HG03135 (cell line): ENCODE measurements at regions not wholly inside any gene's neighbourhood (a gene's known extent, or its start where the extent isn't known, plus 50 kb on each side); places are given as distances from the start of the nearest gene placed in this dataset.

Source experiments
- ATAC-seq: cut with Tn5 transposase; IDR thresholded peaks from one replicate; pipeline ENCODE4 v1.9.1; 2021; ENCODE audit warnings: mild to moderate bottlenecking, moderate library complexity; ENCODE audit not compliant: unreplicated experiment

- ATAC-seq, result no peak
Observed at GRCh38 chr10:52642208-52642607, 130.4 kb downstream of the MBL2 start.

DNA sequence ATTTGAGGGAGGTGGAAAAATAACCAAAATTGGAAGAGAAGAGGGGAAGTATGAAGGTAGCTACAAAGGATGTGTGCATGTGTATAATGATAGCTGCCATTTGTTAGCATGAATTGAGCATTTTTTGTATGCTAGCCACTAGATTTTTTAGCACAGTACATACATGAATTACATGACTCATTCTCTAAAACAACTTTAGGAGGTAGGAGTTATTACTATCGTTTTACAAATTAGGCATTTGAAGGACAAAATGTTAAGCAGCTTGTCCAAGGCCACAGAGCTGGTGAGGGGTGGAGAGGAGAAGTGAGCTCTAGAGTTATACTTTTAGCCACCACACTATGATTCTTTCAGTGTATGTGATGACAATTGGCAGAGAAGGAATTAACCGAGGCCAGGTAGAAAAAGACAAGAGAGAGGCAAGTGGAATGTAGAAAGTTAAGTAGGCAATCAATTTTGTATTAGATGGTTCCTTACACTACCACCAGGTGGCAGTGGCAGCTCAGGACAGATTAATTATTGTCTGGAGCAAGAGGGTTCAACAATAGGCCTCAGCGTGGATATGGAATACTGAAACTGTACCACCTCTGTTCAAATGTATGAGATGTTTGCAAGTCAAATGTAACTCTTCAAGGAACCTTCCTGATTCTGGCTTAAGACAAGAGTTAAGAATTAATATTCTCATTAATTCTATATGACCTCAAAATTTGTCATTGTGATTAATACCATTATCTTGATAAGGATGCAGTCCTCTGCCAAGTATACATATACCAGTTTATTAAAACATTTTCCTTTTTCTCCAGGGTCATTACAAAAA lies 128.0 kb downstream of the MBL2 start:
- ATAC-seq, result peak; percentile 92

DNA sequence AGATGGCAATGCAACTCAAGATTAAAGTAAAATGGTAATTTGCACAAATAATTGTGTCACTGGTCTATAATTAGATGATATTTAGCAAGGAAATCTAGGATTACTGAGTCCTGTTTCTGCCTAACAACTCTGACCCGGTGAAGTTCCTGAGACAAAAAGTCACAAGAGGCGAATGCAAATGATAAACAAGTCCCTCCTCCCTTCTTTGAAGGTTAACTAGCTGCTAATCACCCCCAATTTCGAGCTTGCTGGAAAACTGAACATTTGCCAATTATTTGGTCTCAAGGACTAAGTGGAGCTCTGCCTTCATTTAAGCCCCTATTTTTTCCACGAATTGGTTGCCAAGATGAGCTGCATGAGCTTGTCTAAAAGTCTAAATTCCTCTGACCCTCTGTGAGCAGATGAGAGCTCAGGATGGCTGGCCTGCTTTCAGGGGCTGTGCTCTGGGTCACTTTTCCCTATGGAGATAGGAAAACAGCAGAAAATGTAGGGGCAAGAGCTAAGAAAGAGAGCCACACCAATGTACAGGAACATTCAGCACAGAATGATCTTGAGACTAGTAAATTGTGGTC lies 127.3 kb downstream of the MBL2 start:
- ATAC-seq, result no peak

DNA sequence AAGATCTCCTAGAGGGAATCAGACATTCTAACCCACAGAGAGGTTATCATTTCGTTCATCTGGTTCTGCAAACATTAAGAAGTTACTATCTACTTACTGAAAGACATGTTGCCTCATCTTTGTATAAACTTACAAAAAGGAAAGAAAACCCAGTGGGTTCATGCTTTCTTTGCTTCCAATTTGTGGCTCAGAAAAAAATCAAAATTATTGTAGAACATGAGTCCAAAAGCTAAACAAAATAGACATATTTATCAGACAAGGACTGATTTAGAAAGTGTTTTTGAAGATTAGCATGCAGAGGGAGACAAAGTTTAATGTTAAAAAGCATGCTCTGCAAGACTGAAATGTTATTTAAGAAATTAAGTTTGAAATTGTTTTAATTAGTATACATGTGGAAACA lies 123.1 kb downstream of the MBL2 start:
- no peak for ATAC-seq

GRCh38 chr10:52650873-52651272 lies 121.7 kb downstream of the MBL2 start:
- ATAC-seq, result no peak

- no peak for ATAC-seq
Observed at GRCh38 chr10:52651293-52651692, 121.3 kb downstream of the MBL2 start.

- ATAC-seq, result no peak
Observed at GRCh38 chr10:52652431-52653262, 119.9 kb downstream of the MBL2 start.

- no peak for ATAC-seq
Observed at GRCh38 chr10:52653263-52653909, 119.2 kb downstream of the MBL2 start.

GRCh38 chr10:52654201-52654600 lies 118.4 kb downstream of the MBL2 start:
- ATAC-seq, result no peak

GRCh38 chr10:52658112-52658511 lies 114.5 kb downstream of the MBL2 start:
- no peak for ATAC-seq

GRCh38 chr10:52659085-52659484 lies 113.5 kb downstream of the MBL2 start:
- ATAC-seq, result no peak

DNA sequence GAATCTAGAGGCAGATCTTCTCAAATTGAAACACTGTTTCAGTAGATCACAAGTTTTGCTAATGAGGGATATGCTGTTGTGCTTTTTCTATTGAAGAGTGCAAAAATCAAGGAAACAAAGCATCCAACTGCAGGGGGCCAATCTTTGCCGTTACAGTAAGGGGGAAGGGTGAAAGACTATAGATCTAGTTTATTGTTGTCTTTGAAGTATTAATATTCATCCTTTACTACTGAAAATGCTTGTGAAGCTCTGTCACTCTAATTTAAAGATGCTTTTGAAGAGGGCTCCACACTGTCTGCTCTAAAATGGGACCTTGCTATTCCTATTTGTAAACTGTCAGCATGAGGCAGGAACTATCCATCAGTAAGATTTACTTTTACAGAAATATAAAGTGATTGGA lies 110.3 kb downstream of the MBL2 start:
- no peak for ATAC-seq

GRCh38 chr10:52663161-52663560 lies 109.4 kb downstream of the MBL2 start:
- ATAC-seq, result no peak

DNA sequence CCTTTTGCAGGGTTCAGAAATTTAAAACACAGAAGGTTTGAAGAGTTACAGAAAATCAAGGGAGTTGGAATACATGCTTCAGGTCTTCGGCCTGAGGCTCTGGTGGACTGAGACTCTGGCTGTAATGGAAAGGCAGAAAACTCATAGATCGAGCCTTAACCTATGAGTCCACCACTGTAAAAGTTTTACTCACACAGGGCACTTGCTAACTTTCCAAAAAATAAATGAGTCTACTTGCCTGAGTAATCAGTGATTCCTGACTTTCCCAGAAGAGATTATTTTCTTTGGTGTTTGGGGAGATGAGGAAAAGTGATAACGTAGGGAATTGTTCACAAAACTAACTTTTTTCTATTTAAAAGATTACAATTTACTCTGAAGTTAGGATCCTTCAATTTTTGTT lies 108.0 kb downstream of the MBL2 start:
- ATAC-seq, result no peak

- ATAC-seq, result no peak
Observed at GRCh38 chr10:52665821-52666220, 106.8 kb downstream of the MBL2 start.

- no peak for ATAC-seq
Observed at GRCh38 chr10:52666931-52667330, 105.7 kb downstream of the MBL2 start.

GRCh38 chr10:52668024-52668423 lies 104.6 kb downstream of the MBL2 start:
- no peak for ATAC-seq

DNA sequence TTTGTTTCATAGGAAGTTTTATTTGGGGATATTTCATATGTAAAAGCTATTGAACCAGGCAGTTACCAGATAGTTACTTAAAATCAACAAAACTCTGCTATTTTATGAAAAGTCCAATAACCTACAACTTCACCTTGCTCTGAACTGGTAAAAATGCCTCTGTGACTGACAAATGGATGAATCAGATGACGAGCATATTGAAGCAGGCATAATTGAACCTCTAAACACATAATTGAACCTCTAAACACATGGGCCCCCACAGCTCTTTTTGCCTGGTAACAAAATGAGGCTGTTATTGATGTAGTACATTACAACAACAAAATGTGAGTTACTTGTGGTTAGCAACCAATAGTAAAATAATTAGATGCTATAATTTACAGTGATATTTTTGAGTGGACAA lies 99.7 kb downstream of the MBL2 start:
- no peak for ATAC-seq

GRCh38 chr10:52673468-52673867 lies 99.1 kb downstream of the MBL2 start:
- no peak for ATAC-seq

GRCh38 chr10:52674474-52674873 lies 98.1 kb downstream of the MBL2 start:
- no peak for ATAC-seq

DNA sequence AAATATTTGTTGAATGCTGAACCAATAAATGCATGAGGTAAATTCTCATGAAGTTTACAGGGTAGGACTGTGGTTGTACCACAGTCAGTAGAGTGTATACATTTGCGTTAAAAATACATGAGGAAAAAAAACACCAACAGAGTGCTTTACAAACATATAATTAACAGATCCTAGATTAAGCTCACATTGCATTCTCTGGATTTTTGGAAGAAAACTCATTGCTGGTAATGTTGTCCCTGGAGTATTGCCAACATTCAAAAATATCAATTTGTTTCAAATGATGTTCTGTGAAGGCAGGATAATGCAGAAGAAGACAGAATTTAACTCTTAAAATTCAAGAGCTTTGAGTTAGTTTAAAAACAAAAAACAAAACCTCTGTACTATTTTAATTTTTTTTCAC lies 95.5 kb downstream of the MBL2 start:
- ATAC-seq, result no peak
